HG03378 (cell line): ENCODE measurements at regions not wholly inside any gene's neighbourhood (a gene's known extent, or its start where the extent isn't known, plus 50 kb on each side); places are given as distances from the start of the nearest gene placed in this dataset.

ENCODE experiments used
- ATAC-seq: cut with Tn5 transposase; IDR thresholded peaks from one replicate; pipeline ENCODE4 v1.9.1; 2021; ENCODE audit warnings: mild to moderate bottlenecking, moderate library complexity; ENCODE audit not compliant: unreplicated experiment

GRCh38 chr12:66066137-66066928, 64.2 kb downstream of the LLPH start:
- peak; percentile 83 for ATAC-seq

GRCh38 chr12:66065641-66066136, 64.9 kb downstream of the LLPH start:
- no peak for ATAC-seq

GRCh38 chr12:66065150-66065549, 65.4 kb downstream of the LLPH start:
- no peak for ATAC-seq

- no peak for ATAC-seq
Measured at GRCh38 chr12:66063916-66064315, 66.6 kb downstream of the LLPH start.

- no peak for ATAC-seq
Measured at GRCh38 chr12:66062290-66062625, 68.3 kb downstream of the LLPH start.

- ATAC-seq, result no peak
Measured at GRCh38 chr12:66061557-66062289, 68.8 kb downstream of the LLPH start.

- no peak for ATAC-seq
Measured at GRCh38 chr12:66061076-66061475, 69.5 kb downstream of the LLPH start.

- no peak for ATAC-seq
Measured at GRCh38 chr12:66060163-66060907, 70.2 kb downstream of the LLPH start.

GRCh38 chr12:66059666-66060065, 70.9 kb downstream of the LLPH start:
- ATAC-seq, result no peak

GRCh38 chr12:66058554-66058953, 72.0 kb downstream of the LLPH start:
- ATAC-seq, result no peak

GRCh38 chr12:66055837-66056319, 74.7 kb downstream of the LLPH start:
- peak; percentile 95 for ATAC-seq

GRCh38 chr12:66052988-66053615, 77.4 kb downstream of the LLPH start:
- no peak for ATAC-seq

GRCh38 chr12:66051361-66051760, 79.2 kb downstream of the LLPH start:
- no peak for ATAC-seq

- ATAC-seq, result peak; percentile 61
Measured at GRCh38 chr12:66050610-66051009, 79.9 kb downstream of the LLPH start.

- no peak for ATAC-seq
Measured at GRCh38 chr12:66050283-66050576, 80.3 kb downstream of the LLPH start.

GRCh38 chr12:66049538-66050282, 80.8 kb downstream of the LLPH start:
- no peak for ATAC-seq

GRCh38 chr12:66048835-66049537, 81.6 kb downstream of the LLPH start:
- no peak for ATAC-seq

GRCh38 chr12:66048218-66048834, 82.2 kb downstream of the LLPH start:
- no peak for ATAC-seq

- ATAC-seq, result peak; percentile 89
Measured at GRCh38 chr12:66047411-66048021, 83.0 kb downstream of the LLPH start.
